Loucy (cell line): ENCODE measurements at regions not wholly inside any gene's neighbourhood (a gene's known extent, or its start where the extent isn't known, plus 50 kb on each side); places are given as distances from the start of the nearest gene placed in this dataset.
"Not testable (repeated sequence)": the region's sequence is repeated elsewhere in the genome, so short reads cannot be mapped to it uniquely, and the experiment has no call there.

Experiments used
- H2AFZ ChIP-seq: fragments of 200-600 bp; sonication (generic); 2 replicates; pipeline ENCODE4 v1.6.0; 2016; ENCODE audit warnings: antibody characterized with exemption, mild to moderate bottlenecking, low read length, moderate library complexity
- H3F3A ChIP-seq: fragments of 200-600 bp; 2 replicates; pipeline ENCODE4 v1.6.0; 2016; ENCODE audit warnings: antibody characterized with exemption, low read depth, mild to moderate bottlenecking
- H3K27me3 ChIP-seq: fragments of 200-600 bp; sonication (generic); 2 replicates; pipeline ENCODE4 v1.6.1; 2014; ENCODE audit warnings: low read length, mild to moderate bottlenecking; ENCODE audit not compliant: insufficient read depth, poor library complexity, severe bottlenecking
- H3K36me3 ChIP-seq: fragments of 200-600 bp; sonication (generic); 2 replicates; pipeline ENCODE4 v1.6.1; 2016; ENCODE audit warnings: low read length; ENCODE audit not compliant: insufficient read depth
- H3K4me1 ChIP-seq: fragments of 200-600 bp; sonication (generic); 2 replicates; pipeline ENCODE4 v1.5.1; 2014; ENCODE audit warnings: low read length, mild to moderate bottlenecking; ENCODE audit not compliant: insufficient read depth, poor library complexity, severe bottlenecking
- H3K4me2 ChIP-seq: fragments of 200-600 bp; sonication (generic); 2 replicates; pipeline ENCODE4 v1.6.0; 2014; ENCODE audit warnings: antibody characterized with exemption, low read length, low read depth, mild to moderate bottlenecking; ENCODE audit not compliant: poor library complexity, severe bottlenecking
- H3K4me3 ChIP-seq: fragments of 200-600 bp; sonication (generic); 2 replicates; pipeline ENCODE4 v1.5.1; 2014; ENCODE audit warnings: low read length, mild to moderate bottlenecking, mixed read lengths; ENCODE audit not compliant: poor library complexity, severe bottlenecking
- H3K79me2 ChIP-seq: fragments of 200-600 bp; sonication (generic); 2 replicates; pipeline ENCODE4 v1.6.1; 2014; ENCODE audit warnings: low read length; ENCODE audit not compliant: insufficient read depth
- H3K9ac ChIP-seq: fragments of 200-600 bp; sonication (generic); 2 replicates; pipeline ENCODE4 v1.6.0; 2014; ENCODE audit warnings: mild to moderate bottlenecking, low read depth, low read length, moderate library complexity; ENCODE audit not compliant: poor library complexity, severe bottlenecking
- H3K9me2 ChIP-seq: fragments of 200-600 bp; sonication (generic); replicated peaks from 2 replicates; pipeline ENCODE4 v1.6.1; 2016; ENCODE audit warnings: low read depth, low read length, mixed read lengths
- H3K9me3 ChIP-seq: fragments of 200-600 bp; sonication (generic); 2 replicates; pipeline ENCODE4 v1.6.1; 2014; ENCODE audit warnings: mild to moderate bottlenecking, antibody characterized with exemption, low read length, low read depth; ENCODE audit not compliant: insufficient read depth
- H4K20me1 ChIP-seq: fragments of 200-600 bp; sonication (generic); 2 replicates; pipeline ENCODE4 v1.6.0; 2014; ENCODE audit warnings: antibody characterized with exemption, low read length, mild to moderate bottlenecking; ENCODE audit not compliant: insufficient read depth, poor library complexity, severe bottlenecking
- EZH2phosphoT487 ChIP-seq: fragments of 200-600 bp; IDR thresholded peaks from 2 replicates; pipeline ENCODE4 v1.6.1; 2018; ENCODE audit warnings: antibody characterized with exemption, mild to moderate bottlenecking, moderate library complexity, borderline replicate concordance
- TF ChIP-seq, protein P1 (sequence below): fragments of 200-600 bp; sonication (generic); conservative IDR thresholded peaks from 2 replicates; pipeline ENCODE4 v1.5.1; 2014; ENCODE audit warnings: mild to moderate bottlenecking, antibody characterized with exemption, low read length

DNA sequence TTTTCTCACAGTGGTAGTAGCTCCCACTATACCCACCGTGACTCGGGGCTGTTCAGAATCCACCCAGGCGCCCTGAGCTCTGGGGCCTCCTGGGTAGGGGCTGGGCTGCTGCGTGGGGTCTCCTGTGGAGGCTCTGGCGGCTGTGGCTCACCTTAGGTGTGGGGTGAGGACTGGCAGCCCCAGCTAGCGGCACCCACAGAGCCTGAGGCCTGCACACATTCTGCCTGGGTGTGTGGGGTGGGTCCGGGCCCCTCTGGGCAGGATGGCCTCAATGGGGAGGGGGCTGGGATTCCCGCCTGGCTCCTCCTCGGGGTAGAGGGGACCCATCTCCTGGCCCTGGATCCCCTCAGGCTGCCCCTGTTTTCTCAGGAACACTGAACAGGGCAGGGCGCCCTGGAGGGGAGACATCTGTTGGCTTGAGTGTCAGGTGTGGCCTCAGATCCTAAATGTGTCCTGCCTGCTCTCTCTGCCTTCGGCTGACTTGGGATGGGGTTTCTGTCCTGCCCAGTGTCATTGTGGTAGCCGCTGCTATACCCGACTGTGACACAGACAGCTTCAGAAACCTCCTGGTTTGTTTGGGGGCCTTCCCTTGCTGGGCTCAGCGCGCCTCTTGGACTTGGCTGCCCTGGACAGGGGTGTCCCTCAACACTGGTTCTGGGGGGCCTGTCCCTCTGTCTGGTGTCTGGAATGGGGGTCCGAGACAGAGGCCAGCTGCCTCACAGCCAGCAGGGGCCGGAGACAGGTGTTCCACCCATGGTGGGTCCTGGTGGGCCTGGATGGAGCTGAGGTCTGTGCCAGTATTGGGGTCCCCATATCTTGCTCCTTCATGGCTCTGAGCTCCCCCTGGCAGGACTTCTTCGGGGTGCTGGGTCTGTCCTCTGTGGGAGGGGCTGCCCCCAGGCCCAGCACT, 354.9 kb downstream of the TMEM121 start:
- H2AFZ ChIP-seq, result no peak overlapping the region
- no peaks in the 10 kb centered on the region for H3K36me3 ChIP-seq
- H3K9me2 ChIP-seq, result no peaks in the 10 kb centered on the region
- peak overlapping the region; percentile 84 for H3K9ac ChIP-seq
- no peaks in the 10 kb centered on the region for H4K20me1 ChIP-seq
- H3K4me2 ChIP-seq, result peak overlapping the region; percentile 86
- peaks cover 63% of the 10 kb centered on the region for H3K79me2 ChIP-seq
- H3K4me1 ChIP-seq, result peaks cover 68% of the 10 kb centered on the region
- peak overlapping the region; percentile 70 for H3K4me3 ChIP-seq
- no peaks in the 10 kb centered on the region for H3K9me3 ChIP-seq
- no peaks in the 10 kb centered on the region for H3F3A ChIP-seq
- no peaks in the 10 kb centered on the region for H3K27me3 ChIP-seq
- no peak for TF ChIP-seq EZH2phosphoT487
- TF ChIP-seq, protein P1, sequence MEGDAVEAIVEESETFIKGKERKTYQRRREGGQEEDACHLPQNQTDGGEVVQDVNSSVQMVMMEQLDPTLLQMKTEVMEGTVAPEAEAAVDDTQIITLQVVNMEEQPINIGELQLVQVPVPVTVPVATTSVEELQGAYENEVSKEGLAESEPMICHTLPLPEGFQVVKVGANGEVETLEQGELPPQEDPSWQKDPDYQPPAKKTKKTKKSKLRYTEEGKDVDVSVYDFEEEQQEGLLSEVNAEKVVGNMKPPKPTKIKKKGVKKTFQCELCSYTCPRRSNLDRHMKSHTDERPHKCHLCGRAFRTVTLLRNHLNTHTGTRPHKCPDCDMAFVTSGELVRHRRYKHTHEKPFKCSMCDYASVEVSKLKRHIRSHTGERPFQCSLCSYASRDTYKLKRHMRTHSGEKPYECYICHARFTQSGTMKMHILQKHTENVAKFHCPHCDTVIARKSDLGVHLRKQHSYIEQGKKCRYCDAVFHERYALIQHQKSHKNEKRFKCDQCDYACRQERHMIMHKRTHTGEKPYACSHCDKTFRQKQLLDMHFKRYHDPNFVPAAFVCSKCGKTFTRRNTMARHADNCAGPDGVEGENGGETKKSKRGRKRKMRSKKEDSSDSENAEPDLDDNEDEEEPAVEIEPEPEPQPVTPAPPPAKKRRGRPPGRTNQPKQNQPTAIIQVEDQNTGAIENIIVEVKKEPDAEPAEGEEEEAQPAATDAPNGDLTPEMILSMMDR, result no peak

DNA sequence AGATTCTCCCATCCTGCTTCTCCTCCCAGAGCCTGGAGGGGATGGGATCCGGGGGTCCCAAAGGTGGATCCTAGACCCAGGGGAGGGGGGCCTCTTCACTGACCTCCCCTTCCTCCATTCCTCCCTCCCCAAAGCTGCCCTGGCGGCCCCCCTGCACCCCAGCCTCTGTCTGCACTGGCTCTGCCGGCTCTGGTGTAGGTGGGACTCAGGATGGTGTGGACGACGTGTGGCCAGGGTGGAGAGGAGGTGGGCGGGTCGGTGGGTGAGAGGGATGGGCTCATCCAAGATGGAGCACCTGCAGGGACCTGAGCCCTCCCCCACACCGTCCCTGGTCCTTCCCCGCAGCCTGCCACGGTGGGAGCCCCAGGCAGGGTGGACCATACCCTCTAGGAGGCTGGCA, 355.6 kb downstream of the TMEM121 start:
- H3K9me3 ChIP-seq, H2AFZ ChIP-seq: not testable (repeated sequence)
- H3K79me2 ChIP-seq, result peaks cover 63% of the 10 kb centered on the region

DNA sequence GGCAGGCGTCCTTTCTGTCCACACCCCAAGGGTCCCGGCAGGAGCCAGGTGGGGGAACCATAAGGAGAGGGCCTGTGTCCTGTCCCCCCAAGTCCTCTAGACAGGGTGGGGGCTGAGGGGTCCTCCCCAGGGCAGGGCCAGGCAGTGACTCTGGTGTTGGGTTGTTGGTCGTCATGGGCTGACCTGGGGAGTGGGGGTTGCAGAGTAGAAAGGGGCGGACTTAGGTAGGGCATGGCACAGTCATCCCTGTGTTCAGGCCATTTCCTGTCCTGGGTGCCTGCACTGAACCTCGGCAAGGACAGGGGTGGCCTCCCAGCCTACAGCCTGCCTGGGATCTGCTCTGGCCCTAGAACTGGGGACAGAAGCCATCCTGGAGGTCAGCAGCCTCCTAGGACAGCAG, 356.2 kb downstream of the TMEM121 start:
- H3K4me3 ChIP-seq, result peak overlapping the region; percentile 14
- peaks cover 54% of the 10 kb centered on the region for H3K4me1 ChIP-seq
- no peaks in the 10 kb centered on the region for H3K9me3 ChIP-seq
- no peaks in the 10 kb centered on the region for H3K9me2 ChIP-seq
- peaks cover 63% of the 10 kb centered on the region for H3K79me2 ChIP-seq
- no peaks in the 10 kb centered on the region for H3F3A ChIP-seq
- no peak overlapping the region for H2AFZ ChIP-seq
- peak overlapping the region; percentile 86 for H3K4me2 ChIP-seq
- no peaks in the 10 kb centered on the region for H4K20me1 ChIP-seq
- TF ChIP-seq, protein P1, result no peak
- TF ChIP-seq EZH2phosphoT487, result no peak
- peak overlapping the region; percentile 51 for H3K9ac ChIP-seq
- H3K27me3 ChIP-seq, result no peaks in the 10 kb centered on the region
- H3K36me3 ChIP-seq, result no peaks in the 10 kb centered on the region

More for the DNA sequence above, 355.6 kb downstream of the TMEM121 start:
- H3K27me3 ChIP-seq, H4K20me1 ChIP-seq, H3K36me3 ChIP-seq, H3F3A ChIP-seq, H3K9me2 ChIP-seq: not testable (repeated sequence)
- H3K9ac ChIP-seq, result peak overlapping the region; percentile 84
- H3K4me3 ChIP-seq, result peak overlapping the region; percentile 70
- H3K4me2 ChIP-seq, result peak overlapping the region; percentile 86
- H3K4me1 ChIP-seq, result peaks cover 61% of the 10 kb centered on the region
